ENCODE measurements at regions not wholly inside any gene's neighbourhood (a gene's known extent, or its start where the extent isn't known, plus 50 kb on each side); places are given as distances from the start of the nearest gene placed in this dataset.
A peak's percentile ranks its signal among the peaks of the same experiment; 100 is the strongest.

- H3K4me1 ChIP-seq: no peaks in the 10 kb centered on the region
- TF ChIP-seq POLR2A (IDR thresholded peaks at IDR 0.05) (no peak), CTCF (IDR thresholded peaks at IDR 0.05) (no peak)
- H3K27me3 ChIP-seq: no peaks in the 10 kb centered on the region
- no peak for DNase-seq
- no peak overlapping the region for H3K4me3 ChIP-seq
- H3K36me3 ChIP-seq: no peaks in the 10 kb centered on the region
- H3K27ac ChIP-seq: peak overlapping the region in 2 of 4 donors; percentile 58 to 68
- no peaks in the 10 kb centered on the region for H3K9me3 ChIP-seq
These were observed 279.9 kb upstream of the CD180 start for GRCh38 chr5:67476531-67476930.

GRCh38 chr5:67475489-67475888 lies 278.9 kb upstream of the CD180 start:
- DNase-seq: no peak
- no peaks in the 10 kb centered on the region for H3K9me3 ChIP-seq
- H3K27me3 ChIP-seq: no peaks in the 10 kb centered on the region
- H3K36me3 ChIP-seq: no peaks in the 10 kb centered on the region
- no peaks in the 10 kb centered on the region for H3K4me1 ChIP-seq
- H3K27ac ChIP-seq: peak overlapping the region in 1 of 4 donors; percentile 68
- H3K4me3 ChIP-seq: no peak overlapping the region
- TF ChIP-seq POLR2A (IDR thresholded peaks at IDR 0.05) (no peak), CTCF (IDR thresholded peaks at IDR 0.05) (no peak)

- H3K36me3 ChIP-seq: no peaks in the 10 kb centered on the region
- no peak for TF ChIP-seq POLR2A (IDR thresholded peaks at IDR 0.05)
- no peak for TF ChIP-seq CTCF (IDR thresholded peaks at IDR 0.05)
- H3K27ac ChIP-seq: peak overlapping the region in 2 of 4 donors; percentile 55 to 68
- H3K9me3 ChIP-seq: no peaks in the 10 kb centered on the region
- H3K4me1 ChIP-seq: no peaks in the 10 kb centered on the region
- H3K27me3 ChIP-seq: no peaks in the 10 kb centered on the region
- DNase-seq: no peak
- H3K4me3 ChIP-seq: no peak overlapping the region
These were observed 278.1 kb upstream of the CD180 start for GRCh38 chr5:67474597-67475238.

- no peaks in the 10 kb centered on the region for H3K4me1 ChIP-seq
- no peak for DNase-seq
- H3K27ac ChIP-seq: no peak overlapping the region
- H3K27me3 ChIP-seq: no peaks in the 10 kb centered on the region
- H3K9me3 ChIP-seq: no peaks in the 10 kb centered on the region
- TF ChIP-seq POLR2A (IDR thresholded peaks at IDR 0.05): no peak
- H3K4me3 ChIP-seq: no peak overlapping the region
- H3K36me3 ChIP-seq: no peaks in the 10 kb centered on the region
These were observed 270.5 kb upstream of the CD180 start for GRCh38 chr5:67467110-67467509.

GRCh38 chr5:67465537-67466207 lies 269.1 kb upstream of the CD180 start:
- DNase-seq: no peak

More at GRCh38 chr5:67465537-67466207, 269.1 kb upstream of the CD180 start:
- H3K27me3 ChIP-seq: no peaks in the 10 kb centered on the region
- no peaks in the 10 kb centered on the region for H3K36me3 ChIP-seq
- H3K4me3 ChIP-seq: no peak overlapping the region
- H3K27ac ChIP-seq: no peak overlapping the region
- H3K4me1 ChIP-seq: no peaks in the 10 kb centered on the region
- TF ChIP-seq CTCF (IDR thresholded peaks at IDR 0.05) (no peak), POLR2A (IDR thresholded peaks at IDR 0.05) (no peak)
- H3K9me3 ChIP-seq: no peaks in the 10 kb centered on the region

Measured in Peyer's patch (tissue), 4 donors.